Esophagus (tissue), 2 donors: ENCODE measurements at regions not wholly inside any gene's neighbourhood (a gene's known extent, or its start where the extent isn't known, plus 50 kb on each side); places are given as distances from the start of the nearest gene placed in this dataset.

Experiments
- H3K27ac ChIP-seq, 2 donors: one replicate each; pipeline ENCODE4 v1.5.1; 2013; ENCODE audit warnings: low read depth in 2 of 2, mild to moderate bottlenecking in 2 of 2, inconsistent platforms in 1 of 2, low read length in 1 of 2, moderate library complexity in 1 of 2
- H3K27me3 ChIP-seq, 2 donors: one replicate each; pipeline ENCODE4 v1.6.1; 2013; ENCODE audit warnings: low read length in 2 of 2, control low read depth in 1 of 2, mild to moderate bottlenecking in 1 of 2; ENCODE audit not compliant: insufficient read depth in 2 of 2, control insufficient read depth in 1 of 2
- H3K36me3 ChIP-seq, 2 donors: one replicate each; pipeline ENCODE4 v1.6.1; 2013; ENCODE audit warnings: low read length in 1 of 2; ENCODE audit not compliant: control insufficient read depth in 2 of 2, insufficient read depth in 2 of 2
- H3K4me1 ChIP-seq, 2 donors: one replicate each; pipeline ENCODE4 v1.6.1; 2013; ENCODE audit warnings: low read length in 1 of 2; ENCODE audit not compliant: control insufficient read depth in 2 of 2, insufficient read depth in 2 of 2
- H3K4me3 ChIP-seq, 2 donors: one replicate each; pipeline ENCODE4 v1.5.1; 2013; ENCODE audit warnings: low read length in 2 of 2, mild to moderate bottlenecking in 2 of 2, low read depth in 1 of 2, moderate library complexity in 1 of 2
- H3K9me3 ChIP-seq, 2 donors: one replicate each; pipeline ENCODE4 v1.6.1; 2013; ENCODE audit warnings: mild to moderate bottlenecking in 2 of 2, low read depth in 1 of 2, low read length in 1 of 2, moderate library complexity in 1 of 2; ENCODE audit not compliant: control insufficient read depth in 2 of 2, insufficient read depth in 1 of 2
- WGBS, 2 donors: extraction: QIAGEN DNeasy Blood & Tissue Kit; methylation state at CpG; one replicate each; pipeline ENCODE4 v1.1.7; 2013; 5-methylcytosine and 5-hydroxymethylcytosine counted together
- donor health status: healthy with polysubstance abuse.
- donor health status: Bipolar disorder and iron deficiency.

- peaks cover 0 to 2% of the 10 kb centered on the region in 2 donors for H3K4me1 ChIP-seq
- no peaks in the 10 kb centered on the region for H3K9me3 ChIP-seq
- WGBS, 2 donors = 69 to 71% methylated on average over 2 of the region's 2 CpGs
- H3K27ac ChIP-seq = no peak overlapping the region
- no peaks in the 10 kb centered on the region for H3K36me3 ChIP-seq
- no peaks in the 10 kb centered on the region for H3K27me3 ChIP-seq
- H3K4me3 ChIP-seq = no peak overlapping the region
Measured at GRCh38 chr20:22819784-22820183, 215.3 kb upstream of the SSTR4 start.

- Histone ChIP-seq H3K27ac (no peak overlapping the region), H3K27me3 (no peaks in the 10 kb centered on the region), H3K4me1 (peaks cover 0 to 2% of the 10 kb centered on the region in 2 donors), H3K9me3 (no peaks in the 10 kb centered on the region), H3K36me3 (no peaks in the 10 kb centered on the region), H3K4me3 (no peak overlapping the region)
- 49 to 54% methylated on average over 7 of the region's 7 CpGs for WGBS, 2 donors
Measured at GRCh38 chr20:22821081-22821727, 213.9 kb upstream of the SSTR4 start.

- H3K4me3 ChIP-seq = no peak overlapping the region
- peaks cover 0 to 2% of the 10 kb centered on the region in 2 donors for H3K4me1 ChIP-seq
- no peaks in the 10 kb centered on the region for H3K36me3 ChIP-seq
- no peaks in the 10 kb centered on the region for H3K27me3 ChIP-seq
- 68 to 70% methylated on average over 4 of the region's 4 CpGs for WGBS, 2 donors
- H3K9me3 ChIP-seq = no peaks in the 10 kb centered on the region
- H3K27ac ChIP-seq = no peak overlapping the region
Measured at GRCh38 chr20:22821796-22822195, 213.3 kb upstream of the SSTR4 start.

GRCh38 chr20:22823119-22823518 is 212.0 kb upstream of the SSTR4 start:
- WGBS, 2 donors = 92 to 93% methylated on average over 6 of the region's 6 CpGs
- H3K9me3 ChIP-seq = no peaks in the 10 kb centered on the region
- no peak overlapping the region for H3K4me3 ChIP-seq
- no peak overlapping the region for H3K27ac ChIP-seq
- H3K36me3 ChIP-seq = no peaks in the 10 kb centered on the region
- H3K27me3 ChIP-seq = no peaks in the 10 kb centered on the region
- H3K4me1 ChIP-seq = no peaks in the 10 kb centered on the region

GRCh38 chr20:22824077-22824476 is 211.0 kb upstream of the SSTR4 start:
- Histone ChIP-seq H3K36me3 (no peaks in the 10 kb centered on the region), H3K4me3 (no peak overlapping the region), H3K27me3 (no peaks in the 10 kb centered on the region), H3K9me3 (no peaks in the 10 kb centered on the region), H3K27ac (no peak overlapping the region), H3K4me1 (no peaks in the 10 kb centered on the region)
- 52 to 65% methylated on average over 3 of the region's 3 CpGs for WGBS, 2 donors

GRCh38 chr20:22825076-22825475 is 210.0 kb upstream of the SSTR4 start:
- no peaks in the 10 kb centered on the region for H3K27me3 ChIP-seq
- no peak overlapping the region for H3K27ac ChIP-seq
- no peak overlapping the region for H3K4me3 ChIP-seq
- no peaks in the 10 kb centered on the region for H3K9me3 ChIP-seq
- H3K36me3 ChIP-seq = no peaks in the 10 kb centered on the region
- WGBS, 2 donors = 82 to 88% methylated on average over 3 of the region's 3 CpGs
- H3K4me1 ChIP-seq = no peaks in the 10 kb centered on the region

- no peaks in the 10 kb centered on the region for H3K36me3 ChIP-seq
- 33 to 63% methylated on average over 4 of the region's 4 CpGs for WGBS, 2 donors
- H3K27ac ChIP-seq = no peak overlapping the region
- no peaks in the 10 kb centered on the region for H3K27me3 ChIP-seq
- no peak overlapping the region for H3K4me3 ChIP-seq
- no peaks in the 10 kb centered on the region for H3K9me3 ChIP-seq
- no peaks in the 10 kb centered on the region for H3K4me1 ChIP-seq
Measured at GRCh38 chr20:22825546-22825945, 209.6 kb upstream of the SSTR4 start.

GRCh38 chr20:22826306-22827230 is 208.5 kb upstream of the SSTR4 start:
- H3K9me3 ChIP-seq = no peaks in the 10 kb centered on the region
- 76 to 80% methylated on average over 8 of the region's 8 CpGs for WGBS, 2 donors
- no peaks in the 10 kb centered on the region for H3K27me3 ChIP-seq
- H3K27ac ChIP-seq = no peak overlapping the region
- H3K36me3 ChIP-seq = no peaks in the 10 kb centered on the region
- no peaks in the 10 kb centered on the region for H3K4me1 ChIP-seq
- H3K4me3 ChIP-seq = no peak overlapping the region

- Histone ChIP-seq H3K27ac (no peak overlapping the region), H3K4me3 (no peak overlapping the region), H3K36me3 (no peaks in the 10 kb centered on the region), H3K9me3 (no peaks in the 10 kb centered on the region), H3K27me3 (no peaks in the 10 kb centered on the region), H3K4me1 (no peaks in the 10 kb centered on the region)
- WGBS, 2 donors = 57% methylated on average over 3 of the region's 3 CpGs
Measured at GRCh38 chr20:22827916-22828315, 207.2 kb upstream of the SSTR4 start.
